Stimulated activated CD4-positive, alpha-beta T cell treated with anti-CD3 and anti-CD28 coated beads, Interleukin-1b, Interleukin-23, amount 100 ng/mL, for 4 hours (primary cell): ENCODE measurements at regions not wholly inside any gene's neighbourhood (a gene's known extent, or its start where the extent isn't known, plus 50 kb on each side); places are given as distances from the start of the nearest gene placed in this dataset.

Experiments used
- DNase-seq, 2 donors: peaks; one replicate each; pipeline ENCODE4 v3.0.0-alpha.2; 2020; ENCODE audit warnings: low read depth in 2 of 2

GRCh38 chr2:120866071-120866470 lies 130.4 kb downstream of the GLI2 start:
- DNase-seq: no peak

GRCh38 chr2:120866483-120867140 lies 130.9 kb downstream of the GLI2 start:
- no peak for DNase-seq

GRCh38 chr2:120867290-120868241 lies 131.9 kb downstream of the GLI2 start:
- DNase-seq: no peak

GRCh38 chr2:120868366-120868765 lies 132.7 kb downstream of the GLI2 start:
- no peak for DNase-seq

GRCh38 chr2:120869036-120869729 lies 133.5 kb downstream of the GLI2 start:
- DNase-seq: no peak

GRCh38 chr2:120869730-120870466 lies 134.2 kb downstream of the GLI2 start:
- DNase-seq: no peak

- DNase-seq: no peak
Observed at GRCh38 chr2:120870467-120870788, 134.8 kb downstream of the GLI2 start.

- no peak for DNase-seq
Observed at GRCh38 chr2:120871016-120871635, 135.5 kb downstream of the GLI2 start.

GRCh38 chr2:120871881-120872620 lies 136.4 kb downstream of the GLI2 start:
- no peak for DNase-seq

GRCh38 chr2:120873958-120874887 lies 138.6 kb downstream of the GLI2 start:
- no peak for DNase-seq

- no peak for DNase-seq
Observed at GRCh38 chr2:120874888-120875275, 139.2 kb downstream of the GLI2 start.

- no peak for DNase-seq
Observed at GRCh38 chr2:120875431-120875830, 139.8 kb downstream of the GLI2 start.

- DNase-seq: no peak
Observed at GRCh38 chr2:120876526-120877280, 141.0 kb downstream of the GLI2 start.

- DNase-seq: no peak
Observed at GRCh38 chr2:120877409-120877808, 141.7 kb downstream of the GLI2 start.

- no peak for DNase-seq
Observed at GRCh38 chr2:120878970-120879369, 143.3 kb downstream of the GLI2 start.

- no peak for DNase-seq
Observed at GRCh38 chr2:120879431-120880295, 144.0 kb downstream of the GLI2 start.

GRCh38 chr2:120880381-120880780 lies 144.7 kb downstream of the GLI2 start:
- DNase-seq: no peak
